ENCODE measurements at regions not wholly inside any gene's neighbourhood (a gene's known extent, or its start where the extent isn't known, plus 50 kb on each side); places are given as distances from the start of the nearest gene placed in this dataset.
"Not testable (repeated sequence)": the region's sequence is repeated elsewhere in the genome, so short reads cannot be mapped to it uniquely, and the experiment has no call there.

GRCh38 chr12:114123108-114123507, 157.0 kb upstream of the RBM19 start:
- DNase-seq, result no peak

- DNase-seq, result no peak
Measured at GRCh38 chr12:114122016-114122415, 155.9 kb upstream of the RBM19 start.

- no peak for DNase-seq
Measured at GRCh38 chr12:114119316-114119715, 153.2 kb upstream of the RBM19 start.

- peak in 1 of 3 donors; percentile 45 for DNase-seq
Measured at GRCh38 chr12:114096461-114096860, 130.3 kb upstream of the RBM19 start.

- DNase-seq, result no peak
Measured at GRCh38 chr12:114093520-114093919, 127.4 kb upstream of the RBM19 start.

GRCh38 chr12:114092981-114093380, 126.9 kb upstream of the RBM19 start:
- DNase-seq, result no peak

GRCh38 chr12:114090211-114090610, 124.1 kb upstream of the RBM19 start:
- DNase-seq, result peak in 2 of 3 donors; percentile 10 to 60

GRCh38 chr12:114073076-114073475, 107.0 kb upstream of the RBM19 start:
- no peak for DNase-seq

GRCh38 chr12:114069507-114069906, 103.4 kb upstream of the RBM19 start:
- no peak for DNase-seq

GRCh38 chr12:114064497-114064896, 98.4 kb upstream of the RBM19 start:
- no peak for DNase-seq

GRCh38 chr12:114064034-114064433, 97.9 kb upstream of the RBM19 start:
- DNase-seq, result not testable (repeated sequence)

- no peak for DNase-seq
Measured at GRCh38 chr12:114063435-114063834, 97.3 kb upstream of the RBM19 start.

- not testable (repeated sequence) for DNase-seq
Measured at GRCh38 chr12:114056351-114056750, 90.2 kb upstream of the RBM19 start.

- DNase-seq, result no peak
Measured at GRCh38 chr12:114054982-114055381, 88.9 kb upstream of the RBM19 start.

- no peak for DNase-seq
Measured at GRCh38 chr12:114046236-114046998, 80.3 kb upstream of the RBM19 start.

- DNase-seq, result no peak
Measured at GRCh38 chr12:114045349-114045748, 79.2 kb upstream of the RBM19 start.

- DNase-seq, result no peak
Measured at GRCh38 chr12:114041590-114041989, 75.5 kb upstream of the RBM19 start.

GRCh38 chr12:114041136-114041535, 75.0 kb upstream of the RBM19 start:
- no peak for DNase-seq

GRCh38 chr12:114038962-114039361, 72.8 kb upstream of the RBM19 start:
- DNase-seq, result no peak

GRCh38 chr12:114032801-114033200, 66.7 kb upstream of the RBM19 start:
- no peak for DNase-seq

GRCh38 chr12:114030451-114030850, 64.3 kb upstream of the RBM19 start:
- no peak for DNase-seq

- DNase-seq, result no peak
Measured at GRCh38 chr12:114026805-114027204, 60.7 kb upstream of the RBM19 start.

- DNase-seq, result no peak
Measured at GRCh38 chr12:114025935-114026334, 59.8 kb upstream of the RBM19 start.

- DNase-seq, result not testable (repeated sequence)
Measured at GRCh38 chr12:114022081-114022480, 56.0 kb upstream of the RBM19 start.

Measured in muscle of back (tissue), 3 donors.